DOHH2 (cell line): ENCODE measurements at regions not wholly inside any gene's neighbourhood (a gene's known extent, or its start where the extent isn't known, plus 50 kb on each side); places are given as distances from the start of the nearest gene placed in this dataset.

Experiments used
- CTCF ChIP-seq: fragments of 200-600 bp; sonication (generic); IDR thresholded peaks from one replicate; pipeline ENCODE4 v1.5.1; 2014; ENCODE audit warnings: antibody characterized with exemption, mild to moderate bottlenecking, low read depth, low read length; ENCODE audit not compliant: poor library complexity, severe bottlenecking
- EZH2phosphoT487 ChIP-seq: fragments of 200-600 bp; sonication (generic); IDR thresholded peaks from 2 replicates; pipeline ENCODE4 v1.6.1; 2017; ENCODE audit warnings: borderline replicate concordance, mild to moderate bottlenecking, antibody characterized with exemption, low read length, moderate library complexity, mixed read lengths

GRCh38 chr14:97948841-97949240 lies 1151.7 kb downstream of the VRK1 start:
- TF ChIP-seq CTCF (no peak), EZH2phosphoT487 (no peak)
